ENCODE measurements at regions not wholly inside any gene's neighbourhood (a gene's known extent, or its start where the extent isn't known, plus 50 kb on each side); places are given as distances from the start of the nearest gene placed in this dataset.

- no peak for TF ChIP-seq REST (IDR thresholded peaks at IDR 0.05; ENCODE audit: borderline replicate concordance)
- no peak for TF ChIP-seq POLR2AphosphoS5 (IDR thresholded peaks at IDR 0.05)
- no peak for TF ChIP-seq CTCF (IDR thresholded peaks at IDR 0.05; ENCODE audit: poor library complexity, severe bottlenecking)
These were observed 321.8 kb upstream of the SMIM30 start for GRCh38 chr7:113440173-113440572.
